HEK293 (cell line): ENCODE measurements at regions not wholly inside any gene's neighbourhood (a gene's known extent, or its start where the extent isn't known, plus 50 kb on each side); places are given as distances from the start of the nearest gene placed in this dataset.

ENCODE experiments used
- MZF1 ChIP-seq: fragments of 450-650 bp; formaldehyde crosslinking; IDR thresholded peaks from 2 replicates; pipeline ENCODE4 v1.5.1; 2017; ENCODE audit warnings: missing biosample characterization, missing genetic modification characterization, borderline replicate concordance
- YY1 ChIP-seq: fragments of 450-650 bp; formaldehyde crosslinking; IDR thresholded peaks from 2 replicates; pipeline ENCODE4 v1.5.1; 2018; ENCODE audit warnings: missing biosample characterization, missing genetic modification characterization
- ZNF211 ChIP-seq: fragments of 450-650 bp; formaldehyde crosslinking; IDR thresholded peaks from 2 replicates; pipeline ENCODE4 v1.5.1; 2016; ENCODE audit warnings: low read depth, missing biosample characterization, missing genetic modification characterization
- ZNF23 ChIP-seq: fragments of 450-650 bp; formaldehyde crosslinking; IDR thresholded peaks from 2 replicates; pipeline ENCODE4 v1.5.1; 2016; ENCODE audit warnings: missing biosample characterization, missing genetic modification characterization, borderline replicate concordance
- ZNF366 ChIP-seq: fragments of 450-650 bp; formaldehyde crosslinking; conservative IDR thresholded peaks from 2 replicates; pipeline ENCODE4 v1.5.1; 2016; ENCODE audit warnings: missing biosample characterization, missing genetic modification characterization
- ZNF473 ChIP-seq: fragments of 450-650 bp; formaldehyde crosslinking; IDR thresholded peaks from 2 replicates; pipeline ENCODE4 v1.5.1; 2017; ENCODE audit warnings: missing biosample characterization, missing genetic modification characterization
- ZNF677 ChIP-seq: fragments of 450-650 bp; IDR thresholded peaks from 2 replicates; pipeline ENCODE4 v1.5.0; 2018; ENCODE audit warnings: missing biosample characterization, mild to moderate bottlenecking, missing genetic modification characterization, moderate library complexity

GRCh38 chr1:119245881-119246280 is 105.4 kb upstream of the WARS2 start:
- no peak for TF ChIP-seq ZNF366 (tag by site-specific recombination)
- no peak for TF ChIP-seq ZNF211 (tag by site-specific recombination)
- no peak for TF ChIP-seq ZNF23 (tag by site-specific recombination)
- no peak for TF ChIP-seq YY1
- TF ChIP-seq ZNF677: no peak
- TF ChIP-seq ZNF473 (tag by site-specific recombination): no peak
- TF ChIP-seq MZF1 (tag by site-specific recombination): no peak
